ENCODE measurements at regions not wholly inside any gene's neighbourhood (a gene's known extent, or its start where the extent isn't known, plus 50 kb on each side); places are given as distances from the start of the nearest gene placed in this dataset.

DNA sequence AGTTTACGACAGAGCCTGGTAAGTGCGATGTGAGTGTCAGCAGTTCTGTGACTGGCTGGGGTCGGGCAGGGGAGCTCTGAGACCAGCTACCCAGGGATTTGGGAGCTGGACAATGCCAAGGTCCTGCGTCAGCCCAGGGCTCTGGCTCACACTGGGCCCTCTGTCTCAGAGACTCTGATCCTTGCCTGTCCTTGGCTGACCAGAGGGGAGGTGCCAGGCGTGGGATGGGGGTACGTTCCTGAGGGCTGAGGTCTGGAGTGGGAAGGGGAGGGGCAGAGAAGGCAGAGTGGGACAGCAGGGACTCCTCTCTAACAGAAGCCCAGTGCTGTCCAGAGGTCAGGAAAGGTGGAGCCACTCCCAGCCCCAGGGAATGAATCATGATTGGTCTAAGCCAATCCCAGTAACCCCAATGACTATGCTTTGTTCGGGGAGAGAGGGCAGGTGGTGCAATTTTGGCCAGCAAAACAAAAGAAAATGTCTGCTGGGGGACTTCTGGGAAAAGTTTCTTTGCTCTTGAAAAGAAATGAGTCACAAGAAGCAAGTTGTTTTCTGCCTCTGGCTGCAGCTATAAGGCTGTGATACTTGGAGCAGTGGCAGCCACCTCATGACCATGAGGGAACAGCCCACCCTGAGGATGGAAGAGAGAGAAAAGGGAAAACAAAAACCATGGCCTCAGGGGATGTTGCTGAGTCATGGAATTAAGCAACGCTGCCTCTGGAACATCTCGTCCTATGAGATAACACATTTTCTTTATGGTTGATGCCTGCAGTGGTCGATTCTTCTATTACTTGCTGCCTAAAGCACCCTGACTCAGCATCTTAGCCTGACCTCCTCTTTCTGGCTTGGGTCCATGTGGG lies 108.3 kb downstream of the CHST1 start:
- H3K4me3 ChIP-seq (ENCODE audit: low read depth, low read length): no peak overlapping the region
- DNase-seq (ENCODE audit: low read depth): no peak

DNA sequence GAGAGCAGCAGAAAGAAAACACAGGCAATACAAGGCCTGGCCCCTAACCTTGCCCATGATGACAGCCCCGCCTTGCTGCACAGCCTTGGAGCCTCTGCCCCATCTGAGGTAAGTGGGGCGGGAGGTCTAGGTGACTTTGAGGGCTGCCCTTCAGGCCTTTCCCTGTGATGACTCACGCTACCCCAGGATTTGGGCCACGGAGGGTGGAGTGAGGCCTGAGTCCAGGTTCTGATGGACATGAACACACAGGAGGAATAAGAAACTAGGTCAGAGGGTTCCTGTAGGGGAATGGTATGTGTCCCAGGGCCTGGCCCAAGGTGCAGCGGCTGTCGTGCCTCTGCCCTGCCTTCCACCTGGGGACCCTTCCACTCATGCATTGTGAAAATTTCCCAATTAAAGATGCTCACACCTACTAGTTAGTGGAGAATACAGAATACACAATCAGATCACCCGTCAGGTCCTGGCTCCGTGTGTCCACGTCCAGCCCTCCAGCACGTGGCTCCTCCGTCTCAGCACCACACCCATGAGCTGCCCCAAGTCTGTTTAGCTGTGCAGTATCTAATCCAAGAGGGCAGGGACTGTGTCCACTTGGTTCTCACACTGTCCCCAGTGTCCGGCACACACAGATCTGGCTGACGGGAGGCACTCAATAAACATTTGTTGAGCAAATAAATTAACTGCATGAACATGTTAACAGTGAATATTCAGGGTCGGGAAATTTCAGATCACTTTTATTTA lies 111.0 kb downstream of the CHST1 start:
- DNase-seq (ENCODE audit: low read depth): no peak
- H3K4me3 ChIP-seq (ENCODE audit: low read depth, low read length): no peak overlapping the region
- no peak for TF ChIP-seq CTCF (conservative IDR thresholded peaks at IDR 0.05; ENCODE audit: low read depth, low read length)

More for the DNA sequence above, 108.3 kb downstream of the CHST1 start:
- TF ChIP-seq CTCF (conservative IDR thresholded peaks at IDR 0.05; ENCODE audit: low read depth, low read length): no peak

DNA sequence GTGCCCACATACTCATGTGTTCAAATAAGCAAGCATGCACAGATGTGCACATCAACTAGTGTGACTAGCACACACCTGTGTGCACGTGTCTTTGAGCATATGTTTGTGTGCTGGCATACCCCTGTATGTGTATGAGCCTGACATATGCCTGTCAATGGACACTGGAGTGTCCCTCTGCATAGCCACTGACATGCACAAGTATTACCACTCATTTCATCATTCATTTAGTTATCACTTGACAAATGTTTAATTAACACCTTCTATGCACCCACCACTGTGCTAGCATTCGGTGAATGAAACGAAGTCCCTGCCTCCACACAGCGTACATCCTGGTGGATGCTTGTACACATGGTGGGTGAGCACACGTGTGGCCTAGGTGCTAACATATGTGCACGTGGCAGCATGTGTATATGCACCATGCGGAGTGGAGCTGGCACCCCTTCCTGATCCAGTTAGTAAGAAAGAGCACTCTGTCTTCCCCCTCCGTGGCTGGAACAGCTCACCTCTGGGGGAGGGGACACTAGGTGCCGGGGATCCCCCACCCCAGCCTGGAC lies 112.0 kb downstream of the CHST1 start:
- DNase-seq (ENCODE audit: low read depth): no peak

DNA sequence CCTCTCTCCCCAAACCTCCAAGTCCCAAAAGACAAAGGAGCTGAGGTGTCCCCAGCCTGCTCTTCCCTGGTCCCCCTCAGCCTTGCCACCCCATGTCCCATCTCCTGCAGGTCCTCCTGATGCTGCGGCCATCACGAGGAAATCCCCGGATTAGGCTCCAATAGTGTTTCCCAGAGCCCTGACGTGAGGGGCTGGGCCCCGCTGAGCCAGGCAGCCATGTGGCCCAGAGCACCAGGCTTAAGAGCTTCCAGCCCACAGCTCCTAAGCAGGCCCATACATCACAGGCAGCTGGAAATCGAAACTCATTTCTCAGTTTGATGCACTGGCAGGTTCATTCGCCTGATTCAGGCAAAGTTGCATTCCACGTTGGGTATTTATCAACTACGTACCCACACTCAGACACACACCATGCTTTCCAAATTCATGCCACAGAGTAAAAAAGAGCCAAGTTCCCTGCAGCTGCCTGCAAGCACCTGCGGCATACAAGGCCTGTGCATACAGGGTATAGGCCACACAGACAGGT lies 114.2 kb downstream of the CHST1 start:
- H3K4me3 ChIP-seq (ENCODE audit: low read depth, low read length): no peak overlapping the region
- no peak for DNase-seq (ENCODE audit: low read depth)
- no peak for TF ChIP-seq CTCF (conservative IDR thresholded peaks at IDR 0.05; ENCODE audit: low read depth, low read length)

More for the DNA sequence above, 112.0 kb downstream of the CHST1 start:
- H3K4me3 ChIP-seq (ENCODE audit: low read depth, low read length): no peak overlapping the region
- TF ChIP-seq CTCF (conservative IDR thresholded peaks at IDR 0.05; ENCODE audit: low read depth, low read length): no peak

DNA sequence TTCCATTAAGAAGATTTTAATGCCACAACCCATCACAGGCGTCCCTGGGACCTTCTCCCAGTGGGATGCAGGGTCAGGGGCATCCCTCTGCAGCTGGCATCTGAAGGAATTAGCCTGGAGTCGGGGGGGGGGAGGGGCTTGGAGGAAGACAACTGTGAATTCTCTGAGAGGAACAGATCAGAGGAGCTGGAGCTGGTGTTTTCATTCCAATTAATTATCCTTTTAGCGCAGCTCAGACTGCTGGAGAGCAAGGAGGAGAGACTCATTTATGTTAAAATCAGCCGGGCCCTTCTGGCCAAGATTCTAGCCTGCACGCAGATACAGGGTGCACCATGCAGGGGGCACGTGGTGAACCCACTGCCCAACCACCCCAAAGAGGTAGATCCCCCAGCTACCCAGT lies 116.2 kb downstream of the CHST1 start:
- no peak overlapping the region for H3K4me3 ChIP-seq (ENCODE audit: low read depth, low read length)
- no peak for DNase-seq (ENCODE audit: low read depth)
- TF ChIP-seq CTCF (conservative IDR thresholded peaks at IDR 0.05; ENCODE audit: low read depth, low read length): no peak

- H3K4me3 ChIP-seq (ENCODE audit: low read depth, low read length): no peak overlapping the region
- DNase-seq (ENCODE audit: low read depth): no peak
- TF ChIP-seq CTCF (conservative IDR thresholded peaks at IDR 0.05; ENCODE audit: low read depth, low read length): no peak
These were observed 119.1 kb downstream of the CHST1 start for GRCh38 chr11:45546366-45546765.
